Calu3 (cell line): ENCODE measurements at regions not wholly inside any gene's neighbourhood (a gene's known extent, or its start where the extent isn't known, plus 50 kb on each side); places are given as distances from the start of the nearest gene placed in this dataset.

Experiments
- BruUV-seq: library from RNA; stranded (reverse); fragments of 400-500 nt; replicated peaks from 2 replicates; lab custom pipeline; 2021; lab: Mats Ljungman, UMichigan
- CTCF ChIA-PET: fragments of 300-600 bp; sonication (Branson Sonifier 250); formaldehyde crosslinking; loops from one replicate; lab custom pipeline; 2022; ENCODE audit warnings: antibody characterized with exemption; lab: Charles Lee
- DNase-seq: peaks from one replicate; pipeline ENCODE4 v3.0.0; 2022
- H3K27ac Mint-ChIP-seq: one replicate; pipeline ENCODE4 v1.8.0; 2022; ENCODE audit warnings: mixed read lengths; ENCODE audit not compliant: unreplicated experiment
- H3K27me3 Mint-ChIP-seq: one replicate; pipeline ENCODE4 v1.8.0; 2022; ENCODE audit warnings: mixed read lengths; ENCODE audit not compliant: unreplicated experiment
- H3K36me3 Mint-ChIP-seq: one replicate; pipeline ENCODE4 v1.8.0; 2022; ENCODE audit warnings: mild to moderate bottlenecking, moderate library complexity, mixed read lengths; ENCODE audit not compliant: insufficient read depth, unreplicated experiment
- H3K4me1 Mint-ChIP-seq: one replicate; pipeline ENCODE4 v1.8.0; 2022; ENCODE audit warnings: mild to moderate bottlenecking, low read depth, mixed read lengths; ENCODE audit not compliant: unreplicated experiment
- H3K4me3 Mint-ChIP-seq: one replicate; pipeline ENCODE4 v1.8.0; 2022; ENCODE audit warnings: mild to moderate bottlenecking, low read depth, moderate library complexity, mixed read lengths; ENCODE audit not compliant: unreplicated experiment
- H3K9me3 Mint-ChIP-seq: one replicate; pipeline ENCODE4 v1.8.0; 2022; ENCODE audit warnings: low read depth, mixed read lengths; ENCODE audit not compliant: unreplicated experiment
- CTCF ChIP-seq: fragments of 200-600 bp; IDR thresholded peaks from one replicate; pipeline ENCODE4 v1.8.0; 2022; ENCODE audit warnings: antibody characterized with exemption; ENCODE audit not compliant: unreplicated experiment
- intact Hi-C: fragments of 100-400 bp; cut with micrococcal nuclease; formaldehyde crosslinking; loops from one replicate; pipeline ENCODE4 v1.10.0; 2022; ENCODE audit not compliant: unreplicated experiment

DNA sequence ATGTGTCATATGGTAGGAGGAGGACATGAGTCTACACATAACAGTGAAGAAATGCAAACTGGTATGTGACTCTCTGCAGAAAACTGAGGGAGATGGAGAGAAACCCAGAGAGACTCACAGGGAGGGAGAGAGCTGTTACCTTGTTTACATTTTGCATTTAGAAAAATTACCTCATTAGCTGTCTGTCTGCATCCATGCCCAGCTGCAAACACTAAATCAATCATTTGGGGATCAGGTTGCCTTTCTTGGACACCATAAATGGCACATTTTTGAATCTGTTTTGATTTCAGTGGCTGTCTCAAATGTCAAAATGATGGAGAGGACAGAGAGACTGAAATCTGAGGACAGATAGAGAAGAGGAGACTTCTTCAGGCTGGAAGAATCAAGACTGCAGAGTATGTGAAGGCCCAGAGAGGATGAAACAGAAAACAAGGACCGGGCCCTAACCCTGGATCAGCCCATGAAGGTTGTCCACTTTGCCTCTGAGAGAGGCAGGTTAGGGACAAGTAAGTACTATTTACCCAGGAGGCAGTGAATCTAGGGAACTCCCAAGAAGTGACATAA lies 92.2 kb downstream of the UNC5CL start:
- H3K27me3 Mint-ChIP-seq, result peaks cover 58% of the 10 kb centered on the region
- intact Hi-C loops, result no loop called here
- CTCF ChIA-PET, result no interaction called here
- H3K36me3 Mint-ChIP-seq, result no peaks in the 10 kb centered on the region
- DNase-seq, result no peak
- no peak for TF ChIP-seq CTCF
- H3K27ac Mint-ChIP-seq, result no peak overlapping the region
- BruUV-seq, result no TSS peak
- H3K4me3 Mint-ChIP-seq, result no peak overlapping the region
- H3K9me3 Mint-ChIP-seq, result no peaks in the 10 kb centered on the region
- H3K4me1 Mint-ChIP-seq, result no peaks in the 10 kb centered on the region

DNA sequence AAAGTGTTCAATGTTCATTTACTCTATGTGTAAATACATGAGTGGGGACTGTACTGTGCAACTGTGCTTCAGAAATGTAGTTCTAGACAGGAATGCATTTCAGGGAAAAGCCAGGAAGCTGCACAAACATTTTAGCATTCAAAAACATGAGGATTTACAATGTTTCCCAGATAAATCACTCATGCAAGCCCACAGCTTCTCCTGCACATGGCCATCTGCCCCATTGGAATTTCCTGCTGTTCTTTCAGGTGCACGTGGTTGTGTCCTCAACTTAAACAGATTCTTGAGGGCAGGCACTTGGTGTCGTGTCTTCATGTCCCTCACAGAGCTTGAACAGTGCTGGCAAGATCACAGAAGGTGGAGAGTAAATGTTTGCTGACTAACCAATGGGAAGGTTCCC lies 101.5 kb downstream of the UNC5CL start:
- Mint-ChIP-seq H3K27ac (no peak overlapping the region), H3K4me3 (no peak overlapping the region), H3K4me1 (no peaks in the 10 kb centered on the region), H3K36me3 (no peaks in the 10 kb centered on the region), H3K27me3 (peaks cover 69% of the 10 kb centered on the region), H3K9me3 (peaks cover 4% of the 10 kb centered on the region)
- no peak for DNase-seq
- intact Hi-C loops, result no loop called here
- CTCF ChIA-PET, result no interaction called here
- no peak for TF ChIP-seq CTCF
- BruUV-seq, result no TSS peak

- Mint-ChIP-seq H3K27me3 (peaks cover 63% of the 10 kb centered on the region), H3K9me3 (peaks cover 4% of the 10 kb centered on the region), H3K36me3 (no peaks in the 10 kb centered on the region), H3K4me1 (no peaks in the 10 kb centered on the region), H3K4me3 (no peak overlapping the region), H3K27ac (no peak overlapping the region)
- BruUV-seq, result no TSS peak
- DNase-seq, result no peak
- intact Hi-C loops, result no loop called here
- CTCF ChIA-PET, result no interaction called here
- TF ChIP-seq CTCF, result no peak
These were observed 102.2 kb downstream of the UNC5CL start for GRCh38 chr6:40936818-40937251.

DNA sequence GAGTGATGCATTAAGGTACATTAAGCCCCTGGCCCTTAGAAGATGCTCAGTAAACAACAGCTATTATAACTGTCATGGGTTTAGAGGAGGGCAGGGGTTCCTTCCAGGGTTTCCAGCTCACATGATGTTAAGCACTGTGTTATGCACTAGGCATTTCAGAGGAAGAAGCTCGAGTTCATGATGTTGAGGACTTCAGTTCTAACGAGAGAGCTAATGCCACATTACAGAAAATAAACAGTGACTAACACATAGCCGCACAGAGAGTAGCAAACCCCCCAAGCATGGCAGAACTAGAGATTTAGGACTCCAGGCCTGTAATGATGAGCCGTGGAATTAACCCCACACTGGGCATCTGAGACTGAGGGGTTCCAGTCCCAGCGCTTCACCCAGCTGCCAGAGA lies 105.2 kb downstream of the UNC5CL start:
- Mint-ChIP-seq H3K4me1 (no peaks in the 10 kb centered on the region), H3K36me3 (no peaks in the 10 kb centered on the region), H3K9me3 (no peaks in the 10 kb centered on the region), H3K27ac (no peak overlapping the region), H3K4me3 (no peak overlapping the region), H3K27me3 (peaks cover 43% of the 10 kb centered on the region)
- no TSS peak for BruUV-seq
- CTCF ChIA-PET, result no interaction called here
- intact Hi-C loops, result no loop called here
- no peak for TF ChIP-seq CTCF
- no peak for DNase-seq
